ENCODE measurements at regions not wholly inside any gene's neighbourhood (a gene's known extent, or its start where the extent isn't known, plus 50 kb on each side); places are given as distances from the start of the nearest gene placed in this dataset.

GRCh38 chr18:10278265-10278664 is 176.2 kb upstream of the APCDD1 start:
- H3K4me3 ChIP-seq (ENCODE audit: low read length) = no peak overlapping the region
- no peak for DNase-seq (ENCODE audit: low read depth)
- TF ChIP-seq CTCF (conservative IDR thresholded peaks at IDR 0.05; ENCODE audit: low read depth, low read length) = no peak

- DNase-seq (ENCODE audit: low read depth) = no peak
- TF ChIP-seq CTCF (conservative IDR thresholded peaks at IDR 0.05; ENCODE audit: low read depth, low read length) = no peak
- H3K4me3 ChIP-seq (ENCODE audit: low read length) = no peak overlapping the region
These were observed 175.0 kb upstream of the APCDD1 start for GRCh38 chr18:10279471-10279870.

- DNase-seq (ENCODE audit: low read depth) = no peak
- no peak for TF ChIP-seq CTCF (conservative IDR thresholded peaks at IDR 0.05; ENCODE audit: low read depth, low read length)
These were observed 174.4 kb upstream of the APCDD1 start for GRCh38 chr18:10279905-10280644.

GRCh38 chr18:10284540-10285282 is 169.7 kb upstream of the APCDD1 start:
- no peak for DNase-seq (ENCODE audit: low read depth)
- H3K4me3 ChIP-seq (ENCODE audit: low read length) = no peak overlapping the region
- no peak for TF ChIP-seq CTCF (conservative IDR thresholded peaks at IDR 0.05; ENCODE audit: low read depth, low read length)

More at GRCh38 chr18:10279905-10280644, 174.4 kb upstream of the APCDD1 start:
- no peak overlapping the region for H3K4me3 ChIP-seq (ENCODE audit: low read length)

GRCh38 chr18:10285283-10285640 is 169.2 kb upstream of the APCDD1 start:
- H3K4me3 ChIP-seq (ENCODE audit: low read length) = no peak overlapping the region
- no peak for DNase-seq (ENCODE audit: low read depth)
- TF ChIP-seq CTCF (conservative IDR thresholded peaks at IDR 0.05; ENCODE audit: low read depth, low read length) = no peak

GRCh38 chr18:10286580-10287150 is 167.8 kb upstream of the APCDD1 start:
- no peak overlapping the region for H3K4me3 ChIP-seq (ENCODE audit: low read length)
- no peak for TF ChIP-seq CTCF (conservative IDR thresholded peaks at IDR 0.05; ENCODE audit: low read depth, low read length)
- no peak for DNase-seq (ENCODE audit: low read depth)
